Right hindlimb (tissue), 1 donor: ENCODE measurements at regions not wholly inside any gene's neighbourhood (a gene's known extent, or its start where the extent isn't known, plus 50 kb on each side); places are given as distances from the start of the nearest gene placed in this dataset.

Experiments used
- DNase-seq: peaks from one replicate; pipeline ENCODE4 v3.0.0-alpha.2; 2018

GRCh38 chr1:214935258-214935657 is 147.3 kb upstream of the KCNK2 start:
- no peak for DNase-seq

GRCh38 chr1:214939180-214939579 is 143.4 kb upstream of the KCNK2 start:
- DNase-seq: no peak

- DNase-seq: no peak
Observed at GRCh38 chr1:214941061-214941460, 141.5 kb upstream of the KCNK2 start.

- DNase-seq: no peak
Observed at GRCh38 chr1:214943054-214943453, 139.5 kb upstream of the KCNK2 start.

DNA sequence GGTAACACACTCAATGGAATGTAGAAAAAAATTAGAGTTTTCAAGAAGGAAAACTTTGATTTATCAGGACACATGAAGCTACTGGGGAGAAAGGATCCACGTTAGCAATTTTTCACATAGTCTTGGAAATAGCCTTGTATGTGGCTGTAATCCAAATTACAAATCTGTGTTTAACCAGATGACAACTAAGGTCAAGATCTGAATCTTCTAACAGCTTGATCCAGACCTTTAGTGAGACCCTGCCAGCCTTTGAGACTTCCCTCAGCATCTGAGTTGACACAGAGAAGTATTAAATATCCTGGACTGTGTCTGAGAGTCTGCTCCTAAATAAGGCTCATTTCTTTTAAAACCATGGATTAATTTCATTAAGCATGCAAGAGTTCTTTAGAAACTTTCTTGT is 135.9 kb upstream of the KCNK2 start:
- DNase-seq: no peak

- DNase-seq: no peak
Observed at GRCh38 chr1:214952648-214953047, 129.9 kb upstream of the KCNK2 start.

DNA sequence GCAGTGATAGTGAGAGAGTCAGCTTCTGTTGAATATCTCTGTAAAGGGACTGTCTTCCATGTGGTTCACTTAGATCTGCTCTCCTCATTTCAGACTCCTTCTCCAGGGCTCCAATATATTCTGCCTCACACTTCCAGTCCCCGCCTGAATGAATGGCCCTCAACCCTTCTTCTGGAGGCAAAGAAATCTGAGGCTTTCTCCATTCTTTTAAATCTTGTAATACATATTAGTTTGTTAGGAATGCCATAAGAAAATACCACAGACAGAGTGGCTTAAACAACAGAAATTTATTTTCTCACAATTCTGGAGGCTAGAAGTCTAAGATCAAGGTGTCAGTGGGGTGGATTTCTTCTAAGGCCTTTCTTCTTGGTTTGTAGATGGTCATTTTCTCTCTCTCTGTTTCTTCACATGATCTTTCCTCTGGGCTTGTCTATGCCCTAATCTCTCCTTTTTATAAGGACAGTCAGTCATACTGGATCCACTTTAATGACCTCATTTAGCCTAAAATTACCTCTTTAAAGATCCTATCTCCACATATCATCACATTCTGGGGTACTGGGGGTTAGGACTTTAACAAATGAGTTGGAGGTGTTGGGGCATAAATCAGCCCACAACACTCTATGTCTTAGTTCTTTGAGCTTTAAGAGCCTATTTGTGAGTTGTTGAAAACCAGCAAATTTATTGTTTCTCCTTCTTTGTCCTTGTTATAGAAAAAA is 128.5 kb upstream of the KCNK2 start:
- DNase-seq: no peak

DNA sequence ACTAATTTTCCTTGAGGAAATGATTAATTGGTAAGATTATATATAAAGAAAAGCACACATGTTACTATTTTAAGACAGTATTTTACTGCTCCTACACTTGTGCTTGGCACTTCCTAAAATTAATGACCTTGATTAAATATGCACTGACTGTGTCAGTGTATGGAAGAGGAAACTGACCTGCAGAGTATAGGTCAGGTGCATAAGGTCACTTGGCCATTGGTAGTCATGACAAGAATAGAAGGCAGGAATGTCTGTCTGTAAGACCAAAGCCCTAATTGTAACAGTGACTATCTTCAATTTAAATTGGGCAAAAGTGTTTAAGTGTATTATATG is 128.0 kb upstream of the KCNK2 start:
- DNase-seq: no peak

- no peak for DNase-seq
Observed at GRCh38 chr1:214957330-214958137, 125.0 kb upstream of the KCNK2 start.

DNA sequence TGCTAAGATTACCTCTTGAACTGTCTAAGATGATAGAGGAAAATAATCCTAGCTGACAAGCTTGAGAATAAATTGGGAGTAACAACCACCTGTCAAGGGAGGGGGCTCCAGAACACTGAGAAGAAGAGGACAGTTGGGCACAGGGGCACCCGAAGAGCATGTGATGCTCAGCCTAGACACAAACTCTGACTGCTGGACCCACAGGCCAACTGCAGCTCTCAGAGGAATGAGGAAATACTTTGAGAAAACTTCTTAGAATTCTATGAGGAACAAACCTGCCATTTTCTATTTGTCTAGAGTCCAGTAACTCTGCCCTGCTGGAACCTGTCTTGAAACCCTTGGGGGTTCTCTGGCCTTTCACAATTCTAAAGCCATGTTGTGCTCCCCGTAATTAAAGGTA is 124.1 kb upstream of the KCNK2 start:
- DNase-seq: no peak

DNA sequence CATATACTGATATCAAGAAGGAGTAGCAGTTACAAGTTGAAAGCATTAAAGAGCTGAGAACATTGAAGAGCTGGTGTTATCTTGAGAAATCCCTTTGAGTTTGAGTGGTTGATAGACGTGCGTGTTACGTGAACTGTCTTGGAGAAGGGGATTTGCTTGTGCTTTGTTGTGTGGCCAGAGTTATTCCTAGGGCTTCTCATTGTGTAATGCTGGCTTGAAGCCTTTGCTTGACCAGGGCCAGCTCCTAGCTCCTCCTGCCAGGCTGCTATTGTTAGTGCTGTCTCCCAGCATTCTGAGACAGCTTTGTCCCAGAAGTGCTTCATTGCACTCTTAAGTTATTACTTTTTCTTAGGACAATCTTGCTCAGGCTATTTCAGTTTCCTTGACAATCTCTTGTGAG is 116.2 kb upstream of the KCNK2 start:
- DNase-seq: peak; percentile 19

DNA sequence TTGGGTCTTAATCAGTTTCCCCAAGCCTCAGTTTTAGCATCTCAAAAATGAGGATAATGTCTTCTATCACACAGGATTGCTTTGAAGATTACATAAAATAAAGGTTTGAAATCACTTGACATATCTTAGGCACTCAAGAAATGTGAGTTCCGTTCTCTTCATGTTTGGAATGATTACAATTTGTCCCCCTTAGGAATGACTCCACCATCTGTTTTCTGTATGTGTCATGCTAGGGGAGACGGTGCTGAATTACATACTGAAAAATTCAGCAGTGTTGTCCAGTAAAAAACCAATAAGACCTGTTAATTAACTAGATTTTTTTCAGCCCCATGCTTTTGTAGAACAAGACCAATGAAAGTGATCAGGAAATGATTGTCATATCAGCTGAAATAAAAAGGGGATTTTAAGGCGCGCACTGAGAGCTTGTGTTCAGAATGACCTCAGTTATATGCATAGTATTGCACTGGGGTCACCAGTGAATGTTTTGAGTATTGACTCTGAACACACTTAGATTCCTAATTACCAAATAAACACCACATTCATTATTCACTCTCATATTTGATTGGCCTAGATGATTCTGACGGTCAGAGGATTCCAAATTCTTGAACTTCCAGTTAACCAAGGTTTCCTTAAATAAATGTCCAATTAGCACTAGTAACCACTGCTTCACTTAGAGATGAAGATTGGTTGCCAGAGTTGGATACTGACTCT is 114.5 kb upstream of the KCNK2 start:
- DNase-seq: no peak

DNA sequence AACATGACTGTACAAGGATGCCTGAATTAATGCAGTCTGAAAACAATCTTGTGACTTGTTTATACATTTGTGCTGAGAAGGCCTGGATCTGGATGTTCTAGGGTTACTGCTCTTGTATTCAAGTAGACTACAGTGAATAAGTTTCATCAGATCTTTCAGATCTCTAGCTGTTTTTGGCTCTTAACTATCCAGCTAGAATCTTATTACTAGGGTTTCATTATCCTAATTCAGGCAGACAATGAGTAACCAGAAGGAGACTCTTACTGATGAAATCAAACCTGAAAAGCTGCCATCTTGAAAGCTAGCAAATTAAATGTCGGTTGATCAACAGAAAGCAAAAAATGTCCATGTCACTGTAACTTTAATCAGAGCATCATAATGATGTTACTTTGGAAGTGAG is 112.5 kb upstream of the KCNK2 start:
- no peak for DNase-seq

GRCh38 chr1:214971071-214971470 is 111.5 kb upstream of the KCNK2 start:
- no peak for DNase-seq

DNA sequence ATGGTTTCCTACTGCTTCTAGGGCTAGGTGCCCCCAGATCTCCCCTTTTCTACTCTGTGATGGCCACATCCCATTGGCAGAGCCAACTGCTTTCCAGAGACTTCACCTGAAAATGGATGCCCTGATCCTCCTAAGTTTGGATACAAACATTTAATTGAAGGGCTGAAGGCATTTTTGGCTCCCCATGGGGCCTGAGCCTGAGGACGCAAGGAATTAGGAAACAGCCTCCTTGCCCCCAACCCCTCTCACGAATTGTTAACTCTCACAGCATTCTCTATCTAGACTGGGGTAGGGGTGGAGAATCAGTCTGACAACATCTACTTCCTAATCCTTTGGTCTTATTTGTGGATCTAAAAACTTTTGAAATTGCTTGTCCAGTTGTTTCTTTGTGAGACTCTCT is 108.5 kb upstream of the KCNK2 start:
- DNase-seq: no peak

DNA sequence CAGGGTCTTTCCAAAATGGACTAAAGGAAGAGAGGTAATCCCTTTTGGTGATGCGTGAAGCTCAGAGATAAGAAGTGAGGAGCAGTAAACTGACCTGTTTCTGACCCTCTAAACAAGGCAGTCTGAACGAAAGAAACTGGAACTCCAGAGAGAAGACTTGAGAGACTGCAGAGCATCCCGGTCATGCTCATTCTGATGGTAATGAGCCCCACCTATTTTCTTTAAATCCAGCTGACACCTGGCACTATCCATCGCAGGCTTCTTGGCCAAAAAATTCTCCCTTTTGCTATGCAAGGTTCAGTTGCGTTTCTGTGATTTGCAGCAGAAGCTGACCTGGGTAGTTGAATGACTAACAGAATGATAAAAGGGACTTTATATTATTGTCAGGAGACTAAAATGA is 105.9 kb upstream of the KCNK2 start:
- no peak for DNase-seq

DNA sequence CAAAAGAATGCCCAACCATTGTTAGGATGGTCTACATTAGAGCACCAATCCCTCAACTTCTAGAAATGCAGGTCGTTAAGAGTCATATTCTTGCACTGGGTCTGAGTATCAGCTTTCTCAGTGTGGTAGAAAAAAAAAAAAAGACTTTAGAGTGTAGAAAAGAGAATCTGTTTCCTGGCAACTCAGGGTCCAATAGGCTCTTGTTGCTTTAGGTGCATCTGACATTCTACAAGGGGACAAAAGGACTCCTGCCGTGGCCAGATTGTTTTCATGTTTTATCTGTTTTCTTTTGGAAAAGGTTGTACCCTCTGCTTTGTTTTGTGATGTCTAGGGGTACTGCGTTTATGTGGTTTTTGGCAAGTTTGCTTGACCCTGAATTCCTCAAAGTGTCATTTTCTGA is 105.4 kb upstream of the KCNK2 start:
- no peak for DNase-seq

DNA sequence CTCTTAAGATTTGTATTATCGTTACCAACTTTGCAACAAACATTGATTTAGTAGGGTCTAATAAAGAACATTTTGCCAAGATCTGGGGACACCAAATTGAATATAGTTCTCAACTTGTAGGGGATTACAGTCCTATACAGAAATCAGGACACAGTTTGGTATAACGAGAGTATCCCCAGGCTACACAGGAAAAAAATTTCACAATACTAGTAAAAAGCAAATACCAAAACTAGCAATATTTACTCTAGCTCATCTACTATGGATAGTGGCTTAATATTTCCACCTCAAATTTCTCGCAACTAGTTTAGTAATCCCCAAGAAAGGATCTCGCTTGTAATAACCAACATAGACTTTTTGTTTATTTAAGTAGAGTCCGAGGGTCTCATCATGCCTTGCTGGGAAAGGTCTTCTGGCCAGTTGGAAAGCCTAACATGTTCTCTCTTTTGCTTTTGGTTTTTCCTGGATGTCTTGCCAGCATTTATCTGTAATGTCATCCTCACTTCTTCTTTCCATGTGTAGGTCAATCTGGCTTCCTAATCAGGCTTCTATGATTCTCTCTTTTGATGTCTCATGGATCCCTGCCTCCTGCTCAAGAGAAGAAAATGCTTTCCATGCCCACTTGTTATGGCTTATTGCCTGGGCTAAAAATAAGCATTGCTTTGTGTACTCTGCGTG is 104.7 kb upstream of the KCNK2 start:
- no peak for DNase-seq

GRCh38 chr1:214979191-214979590 is 103.3 kb upstream of the KCNK2 start:
- no peak for DNase-seq

GRCh38 chr1:214980921-214981320 is 101.6 kb upstream of the KCNK2 start:
- DNase-seq: no peak

- no peak for DNase-seq
Observed at GRCh38 chr1:214983126-214983869, 99.2 kb upstream of the KCNK2 start.

GRCh38 chr1:214989341-214989740 is 93.2 kb upstream of the KCNK2 start:
- DNase-seq: no peak

DNA sequence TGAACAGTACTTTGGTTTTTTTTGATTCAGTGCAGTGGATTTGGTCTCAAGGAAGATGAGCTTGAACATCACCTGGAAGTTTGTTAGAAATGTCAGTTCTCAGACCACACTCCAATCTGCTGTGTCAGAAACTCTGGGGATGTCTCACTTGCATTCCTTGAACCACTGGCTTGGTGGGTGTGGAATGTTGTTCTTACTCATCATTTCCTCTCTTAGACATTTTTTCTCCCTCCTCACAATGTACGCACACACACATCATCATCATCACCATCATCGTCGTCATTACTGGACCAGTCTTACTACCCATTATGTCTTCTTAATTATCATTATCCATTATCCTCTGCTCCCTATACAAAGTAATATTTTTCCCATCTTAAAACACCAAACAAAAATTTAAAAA is 91.9 kb upstream of the KCNK2 start:
- no peak for DNase-seq
